ENCODE measurements at regions not wholly inside any gene's neighbourhood (a gene's known extent, or its start where the extent isn't known, plus 50 kb on each side); places are given as distances from the start of the nearest gene placed in this dataset.

DNA sequence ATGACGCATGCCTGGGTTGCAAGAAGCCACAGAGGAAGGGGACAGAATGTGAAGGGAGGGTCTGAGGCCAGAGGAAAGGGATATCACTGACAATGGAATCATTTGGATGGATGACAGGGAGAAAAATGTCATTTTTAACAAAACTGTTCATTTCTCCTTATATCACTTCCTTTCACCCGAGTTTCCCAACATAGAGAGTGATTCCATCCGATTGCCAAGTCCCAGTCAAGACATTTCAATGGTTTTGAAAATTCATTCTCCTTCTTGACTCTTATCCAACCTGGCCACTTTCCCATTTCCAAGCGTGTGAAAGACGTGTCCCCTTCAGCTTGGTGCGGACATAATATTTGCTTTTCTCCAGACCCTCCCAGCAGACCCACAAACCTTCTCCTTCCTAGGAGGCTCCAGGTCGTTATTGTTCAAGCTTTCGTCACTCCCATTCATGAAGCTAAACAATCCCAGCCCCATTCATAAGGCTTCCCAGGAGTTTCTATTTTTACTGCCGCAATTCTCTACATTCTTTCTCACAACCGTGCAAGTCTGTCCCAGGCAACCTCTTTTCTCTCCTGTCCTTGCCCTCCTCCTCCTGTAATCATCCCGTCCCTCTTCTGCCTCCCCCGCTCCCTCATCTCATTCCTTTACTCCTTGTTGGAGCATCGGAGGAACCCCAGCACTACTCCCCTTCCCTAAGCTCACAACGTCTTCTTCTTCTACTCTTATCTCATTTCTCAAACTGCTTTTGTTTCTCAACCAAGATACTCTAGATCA is 301.3 kb upstream of the KLF6 start:
- Histone ChIP-seq H3K4me1 (ENCODE audit: insufficient read depth, low read length) (peaks cover 4% of the 10 kb centered on the region), H3K4me2 (ENCODE audit: low read length) (peak overlapping the region; percentile 45), H2AFZ (ENCODE audit: low read depth, low read length) (no peak overlapping the region), H3K27ac (ENCODE audit: low read depth, low read length) (no peak overlapping the region), H3K9me3 (ENCODE audit: insufficient read depth, low read depth, low read length) (no peaks in the 10 kb centered on the region), H3K4me3 (ENCODE audit: insufficient read depth, low read depth, low read length) (no peak overlapping the region), H3K79me2 (ENCODE audit: insufficient read depth, low read length) (no peaks in the 10 kb centered on the region), H3K9ac (ENCODE audit: low read length) (no peak overlapping the region), H4K20me1 (ENCODE audit: insufficient read depth, low read length) (no peaks in the 10 kb centered on the region), H3K27me3 (ENCODE audit: insufficient read depth, low read length) (no peaks in the 10 kb centered on the region), H3K36me3 (ENCODE audit: insufficient read depth, low read length) (no peaks in the 10 kb centered on the region)
- DNase-seq (ENCODE audit: low read depth) (peak; percentile 43), FAIRE-seq (no peak)
- H3K27me3 Mint-ChIP-seq (ENCODE audit: low read depth, unreplicated experiment), result no peaks in the 10 kb centered on the region
- no peak overlapping the region for H3K4me3 Mint-ChIP-seq (ENCODE audit: unreplicated experiment)
- H3K36me3 Mint-ChIP-seq (ENCODE audit: low read depth, unreplicated experiment), result no peaks in the 10 kb centered on the region
- peaks cover 30% of the 10 kb centered on the region for H3K4me1 Mint-ChIP-seq (ENCODE audit: low read depth, unreplicated experiment)
- H3K9me3 Mint-ChIP-seq (ENCODE audit: unreplicated experiment), result peaks cover under 1% of the 10 kb centered on the region
- H3K27ac Mint-ChIP-seq (ENCODE audit: unreplicated experiment), result peak overlapping the region; percentile 43
- TF ChIP-seq EZH2 (IDR thresholded peaks at IDR 0.05; ENCODE audit: insufficient read depth, low read length), result no peak
- TF ChIP-seq, protein P1, sequence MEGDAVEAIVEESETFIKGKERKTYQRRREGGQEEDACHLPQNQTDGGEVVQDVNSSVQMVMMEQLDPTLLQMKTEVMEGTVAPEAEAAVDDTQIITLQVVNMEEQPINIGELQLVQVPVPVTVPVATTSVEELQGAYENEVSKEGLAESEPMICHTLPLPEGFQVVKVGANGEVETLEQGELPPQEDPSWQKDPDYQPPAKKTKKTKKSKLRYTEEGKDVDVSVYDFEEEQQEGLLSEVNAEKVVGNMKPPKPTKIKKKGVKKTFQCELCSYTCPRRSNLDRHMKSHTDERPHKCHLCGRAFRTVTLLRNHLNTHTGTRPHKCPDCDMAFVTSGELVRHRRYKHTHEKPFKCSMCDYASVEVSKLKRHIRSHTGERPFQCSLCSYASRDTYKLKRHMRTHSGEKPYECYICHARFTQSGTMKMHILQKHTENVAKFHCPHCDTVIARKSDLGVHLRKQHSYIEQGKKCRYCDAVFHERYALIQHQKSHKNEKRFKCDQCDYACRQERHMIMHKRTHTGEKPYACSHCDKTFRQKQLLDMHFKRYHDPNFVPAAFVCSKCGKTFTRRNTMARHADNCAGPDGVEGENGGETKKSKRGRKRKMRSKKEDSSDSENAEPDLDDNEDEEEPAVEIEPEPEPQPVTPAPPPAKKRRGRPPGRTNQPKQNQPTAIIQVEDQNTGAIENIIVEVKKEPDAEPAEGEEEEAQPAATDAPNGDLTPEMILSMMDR (IDR thresholded peaks at IDR 0.05; ENCODE audit: insufficient read depth, low read depth, low read length), result no peak

DNA sequence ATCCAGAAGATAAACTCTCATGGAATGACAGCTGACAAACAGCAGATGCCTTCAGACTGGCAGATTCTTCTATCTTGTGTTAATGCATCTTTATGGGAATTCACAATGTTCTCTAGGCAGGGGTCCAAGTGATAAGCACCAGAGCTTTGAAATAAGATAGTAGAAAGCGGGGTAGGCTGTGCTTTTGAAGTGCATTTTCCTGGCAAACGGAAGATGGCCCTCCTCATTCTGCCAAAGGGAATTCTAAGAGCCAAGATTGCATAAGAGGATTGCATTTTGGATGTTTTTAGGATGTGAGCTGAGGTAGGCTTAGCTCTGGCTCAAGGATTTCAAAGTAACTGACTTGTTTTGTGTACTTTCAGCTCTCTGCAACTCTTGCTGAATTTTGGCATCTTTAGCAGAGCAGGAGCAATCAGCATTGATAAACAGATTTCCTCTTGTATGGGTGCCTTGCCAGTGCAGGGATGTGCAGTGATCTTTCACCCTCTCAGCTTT is 298.5 kb upstream of the KLF6 start:
- H4K20me1 ChIP-seq (ENCODE audit: insufficient read depth, low read length), result no peaks in the 10 kb centered on the region
- FAIRE-seq (peak; percentile 54), DNase-seq (ENCODE audit: low read depth) (peak; percentile 39)
- H3K27ac ChIP-seq (ENCODE audit: low read depth, low read length), result no peak overlapping the region
- Mint-ChIP-seq H3K4me1 (ENCODE audit: low read depth, unreplicated experiment) (peaks cover 30% of the 10 kb centered on the region), H3K27me3 (ENCODE audit: low read depth, unreplicated experiment) (no peaks in the 10 kb centered on the region), H3K4me3 (ENCODE audit: unreplicated experiment) (no peak overlapping the region), H3K36me3 (ENCODE audit: low read depth, unreplicated experiment) (no peaks in the 10 kb centered on the region), H3K9me3 (ENCODE audit: unreplicated experiment) (no peaks in the 10 kb centered on the region), H3K27ac (ENCODE audit: unreplicated experiment) (no peak overlapping the region)
- no peaks in the 10 kb centered on the region for H3K27me3 ChIP-seq (ENCODE audit: insufficient read depth, low read length)
- TF ChIP-seq, protein P1 (IDR thresholded peaks at IDR 0.05; ENCODE audit: insufficient read depth, low read depth, low read length), result no peak
- no peaks in the 10 kb centered on the region for H3K79me2 ChIP-seq (ENCODE audit: insufficient read depth, low read length)
- H2AFZ ChIP-seq (ENCODE audit: low read depth, low read length), result no peak overlapping the region
- H3K9ac ChIP-seq (ENCODE audit: low read length), result no peak overlapping the region
- no peaks in the 10 kb centered on the region for H3K36me3 ChIP-seq (ENCODE audit: insufficient read depth, low read length)
- peaks cover 4% of the 10 kb centered on the region for H3K4me1 ChIP-seq (ENCODE audit: insufficient read depth, low read length)
- no peaks in the 10 kb centered on the region for H3K9me3 ChIP-seq (ENCODE audit: insufficient read depth, low read depth, low read length)
- H3K4me2 ChIP-seq (ENCODE audit: low read length), result no peak overlapping the region
- H3K4me3 ChIP-seq (ENCODE audit: insufficient read depth, low read depth, low read length), result no peak overlapping the region

DNA sequence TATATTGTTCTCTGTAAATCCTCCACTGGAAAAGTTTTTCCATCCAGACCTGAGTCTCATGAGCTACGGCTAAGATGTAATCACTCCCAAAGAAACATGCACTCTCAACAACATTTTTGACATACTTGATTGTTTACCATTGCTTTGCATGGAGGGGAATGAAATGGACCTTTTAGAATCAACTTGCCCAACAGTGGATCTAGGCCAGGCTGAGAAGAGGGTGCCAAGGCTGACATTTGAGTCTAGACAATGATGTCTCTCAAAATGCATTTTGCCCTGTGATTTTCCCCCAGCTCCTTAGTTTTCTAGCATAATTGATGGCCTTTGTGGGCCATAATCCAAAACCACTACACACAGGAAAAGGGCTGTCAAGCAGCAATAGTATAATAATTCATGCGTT is 297.9 kb upstream of the KLF6 start:
- no peaks in the 10 kb centered on the region for H3K9me3 Mint-ChIP-seq (ENCODE audit: unreplicated experiment)
- Histone ChIP-seq H3K27ac (ENCODE audit: low read depth, low read length) (no peak overlapping the region), H3K4me1 (ENCODE audit: insufficient read depth, low read length) (peaks cover 4% of the 10 kb centered on the region), H3K79me2 (ENCODE audit: insufficient read depth, low read length) (no peaks in the 10 kb centered on the region), H3K4me3 (ENCODE audit: insufficient read depth, low read depth, low read length) (no peak overlapping the region), H4K20me1 (ENCODE audit: insufficient read depth, low read length) (no peaks in the 10 kb centered on the region), H3K27me3 (ENCODE audit: insufficient read depth, low read length) (no peaks in the 10 kb centered on the region), H3K9ac (ENCODE audit: low read length) (no peak overlapping the region), H3K9me3 (ENCODE audit: insufficient read depth, low read depth, low read length) (no peaks in the 10 kb centered on the region), H3K36me3 (ENCODE audit: insufficient read depth, low read length) (no peaks in the 10 kb centered on the region), H3K4me2 (ENCODE audit: low read length) (no peak overlapping the region), H2AFZ (ENCODE audit: low read depth, low read length) (no peak overlapping the region)
- H3K27me3 Mint-ChIP-seq (ENCODE audit: low read depth, unreplicated experiment), result no peaks in the 10 kb centered on the region
- DNase-seq (ENCODE audit: low read depth) (peak; percentile 78), FAIRE-seq (no peak)
- no peak for TF ChIP-seq EZH2 (IDR thresholded peaks at IDR 0.05; ENCODE audit: insufficient read depth, low read length)
- TF ChIP-seq, protein P1 (IDR thresholded peaks at IDR 0.05; ENCODE audit: insufficient read depth, low read depth, low read length), result no peak
- peak overlapping the region; percentile 6 for H3K27ac Mint-ChIP-seq (ENCODE audit: unreplicated experiment)
- H3K4me1 Mint-ChIP-seq (ENCODE audit: low read depth, unreplicated experiment), result peaks cover 30% of the 10 kb centered on the region
- H3K4me3 Mint-ChIP-seq (ENCODE audit: unreplicated experiment), result no peak overlapping the region
- H3K36me3 Mint-ChIP-seq (ENCODE audit: low read depth, unreplicated experiment), result no peaks in the 10 kb centered on the region
